ENCODE measurements at regions not wholly inside any gene's neighbourhood (a gene's known extent, or its start where the extent isn't known, plus 50 kb on each side); places are given as distances from the start of the nearest gene placed in this dataset.
"Not testable (repeated sequence)": the region's sequence is repeated elsewhere in the genome, so short reads cannot be mapped to it uniquely, and the experiment has no call there.

GRCh38 chr11:121996574-121996973 lies 119.4 kb downstream of the BLID start:
- peak; percentile 21 for DNase-seq (ENCODE audit: low read depth)
- H3K4me3 ChIP-seq (ENCODE audit: control insufficient read depth, low read depth, low read length), result no peak overlapping the region
- TF ChIP-seq, protein P1, sequence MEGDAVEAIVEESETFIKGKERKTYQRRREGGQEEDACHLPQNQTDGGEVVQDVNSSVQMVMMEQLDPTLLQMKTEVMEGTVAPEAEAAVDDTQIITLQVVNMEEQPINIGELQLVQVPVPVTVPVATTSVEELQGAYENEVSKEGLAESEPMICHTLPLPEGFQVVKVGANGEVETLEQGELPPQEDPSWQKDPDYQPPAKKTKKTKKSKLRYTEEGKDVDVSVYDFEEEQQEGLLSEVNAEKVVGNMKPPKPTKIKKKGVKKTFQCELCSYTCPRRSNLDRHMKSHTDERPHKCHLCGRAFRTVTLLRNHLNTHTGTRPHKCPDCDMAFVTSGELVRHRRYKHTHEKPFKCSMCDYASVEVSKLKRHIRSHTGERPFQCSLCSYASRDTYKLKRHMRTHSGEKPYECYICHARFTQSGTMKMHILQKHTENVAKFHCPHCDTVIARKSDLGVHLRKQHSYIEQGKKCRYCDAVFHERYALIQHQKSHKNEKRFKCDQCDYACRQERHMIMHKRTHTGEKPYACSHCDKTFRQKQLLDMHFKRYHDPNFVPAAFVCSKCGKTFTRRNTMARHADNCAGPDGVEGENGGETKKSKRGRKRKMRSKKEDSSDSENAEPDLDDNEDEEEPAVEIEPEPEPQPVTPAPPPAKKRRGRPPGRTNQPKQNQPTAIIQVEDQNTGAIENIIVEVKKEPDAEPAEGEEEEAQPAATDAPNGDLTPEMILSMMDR (conservative IDR thresholded peaks at IDR 0.05; ENCODE audit: control insufficient read depth, insufficient read depth, low read depth, low read length), result no peak

DNA sequence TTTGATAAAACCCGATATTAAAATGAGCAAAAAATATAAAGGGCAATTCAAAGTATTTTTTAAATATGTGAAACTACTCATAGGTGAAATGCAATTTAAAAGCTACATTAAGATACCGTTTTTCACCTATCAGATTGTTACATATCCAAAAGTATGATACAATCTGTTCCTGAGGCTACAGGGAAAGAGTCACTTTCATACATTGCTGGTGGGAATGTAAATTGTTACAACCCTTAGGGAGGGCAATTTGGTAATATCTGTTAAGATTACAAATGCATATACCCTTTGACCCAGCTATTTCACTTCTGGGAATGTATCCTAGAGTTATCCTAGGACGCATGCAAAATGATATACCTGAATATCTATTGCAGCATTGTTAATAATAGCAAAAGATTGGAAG lies 132.1 kb downstream of the BLID start:
- H3K4me3 ChIP-seq (ENCODE audit: control insufficient read depth, low read depth, low read length), result no peak overlapping the region
- TF ChIP-seq, protein P1 (conservative IDR thresholded peaks at IDR 0.05; ENCODE audit: control insufficient read depth, insufficient read depth, low read depth, low read length), result no peak
- no peak for DNase-seq (ENCODE audit: low read depth)

DNA sequence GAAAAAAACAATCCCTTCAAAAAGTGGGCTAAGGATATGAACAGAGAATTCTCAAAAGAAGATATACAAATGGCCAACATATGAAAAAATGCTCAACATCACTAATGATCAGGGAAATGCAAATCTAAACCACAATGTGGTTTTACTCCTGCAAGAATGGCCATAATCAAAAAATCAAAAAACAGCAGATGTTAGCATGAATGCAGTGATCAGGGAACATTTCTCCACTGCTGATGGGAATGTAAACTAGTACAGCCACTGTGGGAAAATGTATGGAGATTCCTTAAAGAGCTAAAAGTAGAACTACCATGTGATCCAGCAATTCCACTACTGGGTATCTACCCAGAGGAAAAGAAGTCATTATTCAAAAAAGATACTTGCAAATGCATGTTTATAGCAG lies 138.1 kb downstream of the BLID start:
- not testable (repeated sequence) for DNase-seq (ENCODE audit: low read depth); H3K4me3 ChIP-seq (ENCODE audit: control insufficient read depth, low read depth, low read length)

DNA sequence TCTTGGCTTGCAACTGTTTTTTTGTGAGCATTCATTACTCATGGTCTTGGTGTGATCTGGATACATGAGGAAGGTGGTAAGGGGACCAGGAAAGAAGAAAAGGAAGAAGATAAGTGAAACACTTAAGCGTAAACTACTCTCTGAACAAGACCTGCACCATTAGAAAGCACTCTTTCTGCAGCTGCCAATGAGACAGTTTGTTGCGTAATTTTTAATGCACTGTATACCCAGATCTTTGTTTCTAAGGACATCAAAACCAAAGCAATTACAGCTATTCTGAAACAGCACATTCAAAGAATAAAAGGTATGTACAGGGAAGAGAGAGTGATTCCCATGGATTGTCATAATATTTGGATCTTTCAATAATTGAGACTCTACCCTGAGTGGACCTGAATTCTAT lies 147.4 kb downstream of the BLID start:
- no peak for DNase-seq (ENCODE audit: low read depth)
- no peak overlapping the region for H3K4me3 ChIP-seq (ENCODE audit: control insufficient read depth, low read depth, low read length)
- TF ChIP-seq, protein P1 (conservative IDR thresholded peaks at IDR 0.05; ENCODE audit: control insufficient read depth, insufficient read depth, low read depth, low read length), result no peak

DNA sequence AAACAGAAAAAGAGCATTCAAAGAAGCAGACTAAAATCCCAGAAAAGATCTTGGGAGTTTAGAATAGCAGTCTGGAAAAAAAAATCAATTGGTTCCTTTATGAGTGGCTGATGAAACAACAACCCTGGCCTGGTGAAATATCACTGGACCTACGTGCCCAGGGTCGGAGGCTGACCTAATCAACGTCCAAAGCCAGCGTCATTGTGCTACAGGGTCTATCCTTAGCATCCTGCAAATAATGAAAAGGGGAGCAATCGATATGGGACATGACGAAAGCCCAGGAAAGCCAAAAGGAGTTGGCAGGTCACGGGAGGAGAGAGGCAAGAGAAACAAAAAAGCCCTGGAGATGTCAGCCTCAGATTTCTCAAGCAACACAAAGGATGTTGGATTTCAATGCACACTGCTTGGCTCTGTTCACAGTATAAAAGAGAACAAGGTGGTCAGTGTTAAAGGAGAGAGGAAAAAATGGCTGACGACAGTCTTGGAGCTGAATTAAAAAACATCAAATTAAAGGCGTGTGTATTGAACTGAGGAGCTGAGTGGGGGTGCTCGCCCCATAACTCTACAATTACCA lies 148.8 kb downstream of the BLID start:
- TF ChIP-seq, protein P1 (conservative IDR thresholded peaks at IDR 0.05; ENCODE audit: control insufficient read depth, insufficient read depth, low read depth, low read length), result no peak
- no peak overlapping the region for H3K4me3 ChIP-seq (ENCODE audit: control insufficient read depth, low read depth, low read length)
- DNase-seq (ENCODE audit: low read depth), result no peak

- H3K4me3 ChIP-seq (ENCODE audit: control insufficient read depth, low read depth, low read length), result no peak overlapping the region
- TF ChIP-seq, protein P1 (conservative IDR thresholded peaks at IDR 0.05; ENCODE audit: control insufficient read depth, insufficient read depth, low read depth, low read length), result no peak
- DNase-seq (ENCODE audit: low read depth), result peak; percentile 60
Measured at GRCh38 chr11:121965330-121965729, 150.7 kb downstream of the BLID start.

- no peak overlapping the region for H3K4me3 ChIP-seq (ENCODE audit: control insufficient read depth, low read depth, low read length)
- peak; percentile 68 for DNase-seq (ENCODE audit: low read depth)
- TF ChIP-seq, protein P1 (conservative IDR thresholded peaks at IDR 0.05; ENCODE audit: control insufficient read depth, insufficient read depth, low read depth, low read length), result peak; percentile 27
Measured at GRCh38 chr11:121964591-121964990, 151.4 kb downstream of the BLID start.

- DNase-seq (ENCODE audit: low read depth), result peak; percentile 33
- H3K4me3 ChIP-seq (ENCODE audit: control insufficient read depth, low read depth, low read length), result not testable (repeated sequence)
Measured at GRCh38 chr11:121963846-121964245, 152.2 kb downstream of the BLID start.

Measured in fibroblast of mammary gland (primary cell).